ENCODE measurements at regions not wholly inside any gene's neighbourhood (a gene's known extent, or its start where the extent isn't known, plus 50 kb on each side); places are given as distances from the start of the nearest gene placed in this dataset.

DNA sequence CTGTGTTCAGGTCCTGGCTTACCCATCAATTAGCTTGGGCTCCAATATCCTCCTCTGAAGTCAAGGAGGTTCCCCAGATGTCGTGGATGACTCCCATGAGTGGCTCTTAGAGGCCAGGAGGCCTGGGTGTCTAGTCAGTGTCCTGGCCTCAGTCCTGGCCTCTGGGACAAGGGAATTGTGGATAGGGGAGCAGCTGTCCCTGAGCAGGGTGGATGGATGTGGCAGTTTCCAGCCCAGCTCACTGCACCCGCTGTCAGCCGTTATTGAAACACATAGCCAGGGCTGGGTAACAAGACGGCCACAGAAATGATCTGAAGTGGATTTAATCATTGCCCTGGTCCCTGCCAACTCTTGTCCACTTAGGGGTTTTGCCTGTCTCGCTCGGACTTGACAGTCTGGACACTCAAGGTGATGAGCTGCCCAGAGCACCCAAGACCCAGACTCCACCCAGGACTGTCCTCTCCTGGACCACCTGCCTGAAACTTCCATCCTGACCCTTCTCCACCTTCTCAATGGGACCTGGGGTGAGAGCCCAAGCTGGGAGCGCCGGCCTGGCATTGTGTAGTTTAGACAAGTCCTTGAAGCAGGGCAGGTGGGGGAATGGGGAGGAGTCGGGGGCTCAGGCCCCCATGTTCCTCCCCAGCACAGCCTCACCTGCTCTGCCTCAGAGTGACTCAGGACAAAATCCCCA, 182.1 kb upstream of the SDK2 start:
- Mint-ChIP-seq H3K36me3 (no peaks in the 10 kb centered on the region), H3K9me3 (no peaks in the 10 kb centered on the region), H3K4me3 (no peak overlapping the region), H3K27me3 (ENCODE audit: low read depth in 2 of 2) (peaks cover 2 to 4% of the 10 kb centered on the region in 2 donors), H3K27ac (peak overlapping the region; percentile 68 to 76), H3K4me1 (peaks cover 49 to 67% of the 10 kb centered on the region in 2 donors)
- Histone ChIP-seq H3K36me3 (ENCODE audit: control insufficient read depth, insufficient read depth, low read length) (no peaks in the 10 kb centered on the region), H3K9me3 (ENCODE audit: control insufficient read depth, insufficient read depth, low read length) (no peaks in the 10 kb centered on the region), H3K27me3 (ENCODE audit: control insufficient read depth, insufficient read depth, low read length) (no peaks in the 10 kb centered on the region), H3K4me3 (ENCODE audit: low read length) (no peak overlapping the region), H3K27ac (ENCODE audit: low read length) (peak overlapping the region; percentile 66), H3K4me1 (ENCODE audit: control insufficient read depth, insufficient read depth, low read length) (peaks cover 71% of the 10 kb centered on the region)
- 91% methylated on average over 7 of the region's 9 CpGs for WGBS (ENCODE audit: insufficient coverage)
- intact Hi-C loops (cut with micrococcal nuclease) = no loop called here
- DNase-seq (no peak), ATAC-seq (no peak)
- TF ChIP-seq, protein P1, sequence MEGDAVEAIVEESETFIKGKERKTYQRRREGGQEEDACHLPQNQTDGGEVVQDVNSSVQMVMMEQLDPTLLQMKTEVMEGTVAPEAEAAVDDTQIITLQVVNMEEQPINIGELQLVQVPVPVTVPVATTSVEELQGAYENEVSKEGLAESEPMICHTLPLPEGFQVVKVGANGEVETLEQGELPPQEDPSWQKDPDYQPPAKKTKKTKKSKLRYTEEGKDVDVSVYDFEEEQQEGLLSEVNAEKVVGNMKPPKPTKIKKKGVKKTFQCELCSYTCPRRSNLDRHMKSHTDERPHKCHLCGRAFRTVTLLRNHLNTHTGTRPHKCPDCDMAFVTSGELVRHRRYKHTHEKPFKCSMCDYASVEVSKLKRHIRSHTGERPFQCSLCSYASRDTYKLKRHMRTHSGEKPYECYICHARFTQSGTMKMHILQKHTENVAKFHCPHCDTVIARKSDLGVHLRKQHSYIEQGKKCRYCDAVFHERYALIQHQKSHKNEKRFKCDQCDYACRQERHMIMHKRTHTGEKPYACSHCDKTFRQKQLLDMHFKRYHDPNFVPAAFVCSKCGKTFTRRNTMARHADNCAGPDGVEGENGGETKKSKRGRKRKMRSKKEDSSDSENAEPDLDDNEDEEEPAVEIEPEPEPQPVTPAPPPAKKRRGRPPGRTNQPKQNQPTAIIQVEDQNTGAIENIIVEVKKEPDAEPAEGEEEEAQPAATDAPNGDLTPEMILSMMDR (IDR thresholded peaks at IDR 0.05) = no peak

DNA sequence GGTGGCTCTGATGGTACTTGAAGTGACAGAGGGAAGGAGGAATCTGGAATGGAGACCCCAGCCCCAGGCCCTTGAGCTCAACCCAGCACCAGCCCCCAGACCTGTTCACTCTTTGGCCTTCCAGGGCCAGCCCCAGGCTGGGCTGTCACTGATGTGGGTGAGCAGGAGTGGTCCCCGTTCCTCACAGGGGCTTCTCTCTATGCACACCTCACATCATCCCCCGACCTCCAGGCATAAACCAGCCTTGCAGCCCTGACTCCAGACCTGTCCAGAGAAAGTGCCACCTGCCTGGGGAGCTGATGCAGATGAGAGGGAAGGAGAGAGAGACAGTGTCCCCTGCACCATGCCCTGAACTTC, 182.6 kb upstream of the SDK2 start:
- no peak overlapping the region for H3K4me3 Mint-ChIP-seq
- DNase-seq = no peak
- TF ChIP-seq, protein P1 (IDR thresholded peaks at IDR 0.05) = no peak
- intact Hi-C loops (cut with micrococcal nuclease) = no loop called here
- no peaks in the 10 kb centered on the region for H3K9me3 Mint-ChIP-seq
- Histone ChIP-seq H3K36me3 (ENCODE audit: control insufficient read depth, insufficient read depth, low read length) (no peaks in the 10 kb centered on the region), H3K4me3 (ENCODE audit: low read length) (no peak overlapping the region), H3K27ac (ENCODE audit: low read length) (peak overlapping the region; percentile 66), H3K27me3 (ENCODE audit: control insufficient read depth, insufficient read depth, low read length) (no peaks in the 10 kb centered on the region), H3K4me1 (ENCODE audit: control insufficient read depth, insufficient read depth, low read length) (peaks cover 75% of the 10 kb centered on the region), H3K9me3 (ENCODE audit: control insufficient read depth, insufficient read depth, low read length) (no peaks in the 10 kb centered on the region)
- H3K27me3 Mint-ChIP-seq (ENCODE audit: low read depth in 2 of 2) = peaks cover 0 to 2% of the 10 kb centered on the region in 2 donors
- ATAC-seq = no peak
- WGBS (ENCODE audit: insufficient coverage) = 68% methylated on average over 2 of the region's 2 CpGs
- no peaks in the 10 kb centered on the region for H3K36me3 Mint-ChIP-seq
- peaks cover 50 to 68% of the 10 kb centered on the region in 2 donors for H3K4me1 Mint-ChIP-seq
- H3K27ac Mint-ChIP-seq = peak overlapping the region; percentile 68 to 76

DNA sequence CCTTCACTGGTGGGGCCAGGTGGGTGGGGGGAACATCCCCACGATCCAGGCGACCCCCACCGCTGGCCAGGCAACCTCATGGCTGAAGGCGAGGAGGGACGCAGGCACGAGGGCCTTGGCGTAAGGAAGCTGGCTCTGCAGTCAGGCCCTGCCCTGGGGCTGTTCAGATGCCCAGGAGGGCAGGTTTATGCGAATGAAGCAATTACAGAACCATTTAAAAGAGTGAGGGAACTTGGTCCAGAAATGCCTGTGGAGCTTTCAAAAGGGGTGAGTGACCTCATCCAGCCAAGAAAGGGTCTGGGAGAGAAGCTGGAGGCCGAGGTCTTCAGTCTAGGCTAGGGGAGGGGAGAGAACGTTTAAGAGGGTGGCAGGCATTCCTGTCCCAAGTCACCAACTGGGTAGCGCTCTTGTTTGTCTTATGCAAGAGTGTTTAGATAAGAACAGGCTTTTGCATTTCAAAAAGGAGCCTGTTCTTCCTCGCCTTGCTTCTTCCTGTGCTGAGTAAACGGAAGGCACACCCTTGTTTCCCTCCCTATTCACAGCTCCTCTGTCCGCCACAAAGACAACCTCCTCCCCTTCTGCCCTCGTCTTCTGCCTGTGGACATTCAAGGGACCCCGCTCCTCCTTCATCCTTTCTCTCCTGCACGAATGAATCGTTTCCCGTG, 183.5 kb upstream of the SDK2 start:
- H3K4me3 ChIP-seq (ENCODE audit: low read length) = no peak overlapping the region
- peaks cover 56 to 73% of the 10 kb centered on the region in 2 donors for H3K4me1 Mint-ChIP-seq
- intact Hi-C loops (cut with micrococcal nuclease) = no loop called here
- TF ChIP-seq, protein P1 (IDR thresholded peaks at IDR 0.05) = no peak
- H3K27me3 Mint-ChIP-seq (ENCODE audit: low read depth in 2 of 2) = peaks cover 0 to 2% of the 10 kb centered on the region in 2 donors
- H3K9me3 ChIP-seq (ENCODE audit: control insufficient read depth, insufficient read depth, low read length) = no peaks in the 10 kb centered on the region
- DNase-seq = peak in 1 of 2 donors; percentile 51
- H3K4me3 Mint-ChIP-seq = peak overlapping the region; percentile 74
- no peaks in the 10 kb centered on the region for H3K27me3 ChIP-seq (ENCODE audit: control insufficient read depth, insufficient read depth, low read length)
- peak overlapping the region; percentile 68 to 76 for H3K27ac Mint-ChIP-seq
- WGBS (ENCODE audit: insufficient coverage) = 67% methylated on average over 19 of the region's 19 CpGs
- peaks cover 72% of the 10 kb centered on the region for H3K4me1 ChIP-seq (ENCODE audit: control insufficient read depth, insufficient read depth, low read length)
- no peaks in the 10 kb centered on the region for H3K36me3 ChIP-seq (ENCODE audit: control insufficient read depth, insufficient read depth, low read length)
- H3K27ac ChIP-seq (ENCODE audit: low read length) = peak overlapping the region; percentile 66
- no peaks in the 10 kb centered on the region for H3K36me3 Mint-ChIP-seq
- ATAC-seq = peak in 1 of 3 donors; percentile 18
- no peaks in the 10 kb centered on the region for H3K9me3 Mint-ChIP-seq
